ENCODE measurements at regions not wholly inside any gene's neighbourhood (a gene's known extent, or its start where the extent isn't known, plus 50 kb on each side); places are given as distances from the start of the nearest gene placed in this dataset.

DNA sequence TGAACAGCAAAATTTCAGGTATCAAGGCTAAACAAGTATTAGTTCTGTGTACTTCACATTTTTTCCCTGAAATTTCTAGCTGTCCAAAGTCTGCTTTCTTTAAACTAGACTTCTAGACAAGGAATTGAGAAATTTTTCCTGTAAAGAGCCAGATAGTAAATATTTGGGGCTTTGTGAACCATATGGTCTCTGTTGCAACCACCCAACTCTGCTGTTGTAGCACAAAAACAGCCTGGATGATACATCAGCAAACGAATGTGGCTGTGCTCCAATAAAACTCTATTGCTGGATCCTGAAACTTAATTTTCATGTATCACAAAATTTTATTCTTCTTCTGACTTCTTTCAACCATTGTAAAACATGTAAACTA lies 96.0 kb upstream of the SLC38A4 start:
- TF ChIP-seq POLR2A (IDR thresholded peaks at IDR 0.05): no peak
- TF ChIP-seq, protein P1, sequence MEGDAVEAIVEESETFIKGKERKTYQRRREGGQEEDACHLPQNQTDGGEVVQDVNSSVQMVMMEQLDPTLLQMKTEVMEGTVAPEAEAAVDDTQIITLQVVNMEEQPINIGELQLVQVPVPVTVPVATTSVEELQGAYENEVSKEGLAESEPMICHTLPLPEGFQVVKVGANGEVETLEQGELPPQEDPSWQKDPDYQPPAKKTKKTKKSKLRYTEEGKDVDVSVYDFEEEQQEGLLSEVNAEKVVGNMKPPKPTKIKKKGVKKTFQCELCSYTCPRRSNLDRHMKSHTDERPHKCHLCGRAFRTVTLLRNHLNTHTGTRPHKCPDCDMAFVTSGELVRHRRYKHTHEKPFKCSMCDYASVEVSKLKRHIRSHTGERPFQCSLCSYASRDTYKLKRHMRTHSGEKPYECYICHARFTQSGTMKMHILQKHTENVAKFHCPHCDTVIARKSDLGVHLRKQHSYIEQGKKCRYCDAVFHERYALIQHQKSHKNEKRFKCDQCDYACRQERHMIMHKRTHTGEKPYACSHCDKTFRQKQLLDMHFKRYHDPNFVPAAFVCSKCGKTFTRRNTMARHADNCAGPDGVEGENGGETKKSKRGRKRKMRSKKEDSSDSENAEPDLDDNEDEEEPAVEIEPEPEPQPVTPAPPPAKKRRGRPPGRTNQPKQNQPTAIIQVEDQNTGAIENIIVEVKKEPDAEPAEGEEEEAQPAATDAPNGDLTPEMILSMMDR (IDR thresholded peaks at IDR 0.05 in 4 of 5, conservative IDR thresholded peaks at IDR 0.05 in 1 of 5): no peak
